ENCODE measurements at regions not wholly inside any gene's neighbourhood (a gene's known extent, or its start where the extent isn't known, plus 50 kb on each side); places are given as distances from the start of the nearest gene placed in this dataset.

DNA sequence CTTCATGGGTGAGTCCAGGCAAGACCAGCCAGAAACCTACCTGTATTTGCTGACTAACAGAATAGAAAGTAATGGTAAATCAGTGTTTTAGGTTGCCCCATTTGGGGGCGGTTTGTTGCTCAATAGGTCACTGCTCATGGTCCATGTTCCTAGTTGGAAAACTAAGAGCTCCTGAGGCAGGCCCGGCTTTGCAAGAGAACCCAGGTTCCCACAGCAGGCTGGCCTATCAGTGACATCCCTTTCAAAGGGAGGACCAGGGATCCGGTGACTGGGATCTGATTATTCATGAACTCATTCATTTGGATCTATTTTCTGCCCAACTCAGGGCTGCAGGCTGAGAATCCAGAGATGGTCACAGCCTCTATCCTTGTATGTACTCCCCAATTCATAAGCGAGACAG, 163.9 kb downstream of the WNT7A start (continued):
- TF ChIP-seq, protein P1, sequence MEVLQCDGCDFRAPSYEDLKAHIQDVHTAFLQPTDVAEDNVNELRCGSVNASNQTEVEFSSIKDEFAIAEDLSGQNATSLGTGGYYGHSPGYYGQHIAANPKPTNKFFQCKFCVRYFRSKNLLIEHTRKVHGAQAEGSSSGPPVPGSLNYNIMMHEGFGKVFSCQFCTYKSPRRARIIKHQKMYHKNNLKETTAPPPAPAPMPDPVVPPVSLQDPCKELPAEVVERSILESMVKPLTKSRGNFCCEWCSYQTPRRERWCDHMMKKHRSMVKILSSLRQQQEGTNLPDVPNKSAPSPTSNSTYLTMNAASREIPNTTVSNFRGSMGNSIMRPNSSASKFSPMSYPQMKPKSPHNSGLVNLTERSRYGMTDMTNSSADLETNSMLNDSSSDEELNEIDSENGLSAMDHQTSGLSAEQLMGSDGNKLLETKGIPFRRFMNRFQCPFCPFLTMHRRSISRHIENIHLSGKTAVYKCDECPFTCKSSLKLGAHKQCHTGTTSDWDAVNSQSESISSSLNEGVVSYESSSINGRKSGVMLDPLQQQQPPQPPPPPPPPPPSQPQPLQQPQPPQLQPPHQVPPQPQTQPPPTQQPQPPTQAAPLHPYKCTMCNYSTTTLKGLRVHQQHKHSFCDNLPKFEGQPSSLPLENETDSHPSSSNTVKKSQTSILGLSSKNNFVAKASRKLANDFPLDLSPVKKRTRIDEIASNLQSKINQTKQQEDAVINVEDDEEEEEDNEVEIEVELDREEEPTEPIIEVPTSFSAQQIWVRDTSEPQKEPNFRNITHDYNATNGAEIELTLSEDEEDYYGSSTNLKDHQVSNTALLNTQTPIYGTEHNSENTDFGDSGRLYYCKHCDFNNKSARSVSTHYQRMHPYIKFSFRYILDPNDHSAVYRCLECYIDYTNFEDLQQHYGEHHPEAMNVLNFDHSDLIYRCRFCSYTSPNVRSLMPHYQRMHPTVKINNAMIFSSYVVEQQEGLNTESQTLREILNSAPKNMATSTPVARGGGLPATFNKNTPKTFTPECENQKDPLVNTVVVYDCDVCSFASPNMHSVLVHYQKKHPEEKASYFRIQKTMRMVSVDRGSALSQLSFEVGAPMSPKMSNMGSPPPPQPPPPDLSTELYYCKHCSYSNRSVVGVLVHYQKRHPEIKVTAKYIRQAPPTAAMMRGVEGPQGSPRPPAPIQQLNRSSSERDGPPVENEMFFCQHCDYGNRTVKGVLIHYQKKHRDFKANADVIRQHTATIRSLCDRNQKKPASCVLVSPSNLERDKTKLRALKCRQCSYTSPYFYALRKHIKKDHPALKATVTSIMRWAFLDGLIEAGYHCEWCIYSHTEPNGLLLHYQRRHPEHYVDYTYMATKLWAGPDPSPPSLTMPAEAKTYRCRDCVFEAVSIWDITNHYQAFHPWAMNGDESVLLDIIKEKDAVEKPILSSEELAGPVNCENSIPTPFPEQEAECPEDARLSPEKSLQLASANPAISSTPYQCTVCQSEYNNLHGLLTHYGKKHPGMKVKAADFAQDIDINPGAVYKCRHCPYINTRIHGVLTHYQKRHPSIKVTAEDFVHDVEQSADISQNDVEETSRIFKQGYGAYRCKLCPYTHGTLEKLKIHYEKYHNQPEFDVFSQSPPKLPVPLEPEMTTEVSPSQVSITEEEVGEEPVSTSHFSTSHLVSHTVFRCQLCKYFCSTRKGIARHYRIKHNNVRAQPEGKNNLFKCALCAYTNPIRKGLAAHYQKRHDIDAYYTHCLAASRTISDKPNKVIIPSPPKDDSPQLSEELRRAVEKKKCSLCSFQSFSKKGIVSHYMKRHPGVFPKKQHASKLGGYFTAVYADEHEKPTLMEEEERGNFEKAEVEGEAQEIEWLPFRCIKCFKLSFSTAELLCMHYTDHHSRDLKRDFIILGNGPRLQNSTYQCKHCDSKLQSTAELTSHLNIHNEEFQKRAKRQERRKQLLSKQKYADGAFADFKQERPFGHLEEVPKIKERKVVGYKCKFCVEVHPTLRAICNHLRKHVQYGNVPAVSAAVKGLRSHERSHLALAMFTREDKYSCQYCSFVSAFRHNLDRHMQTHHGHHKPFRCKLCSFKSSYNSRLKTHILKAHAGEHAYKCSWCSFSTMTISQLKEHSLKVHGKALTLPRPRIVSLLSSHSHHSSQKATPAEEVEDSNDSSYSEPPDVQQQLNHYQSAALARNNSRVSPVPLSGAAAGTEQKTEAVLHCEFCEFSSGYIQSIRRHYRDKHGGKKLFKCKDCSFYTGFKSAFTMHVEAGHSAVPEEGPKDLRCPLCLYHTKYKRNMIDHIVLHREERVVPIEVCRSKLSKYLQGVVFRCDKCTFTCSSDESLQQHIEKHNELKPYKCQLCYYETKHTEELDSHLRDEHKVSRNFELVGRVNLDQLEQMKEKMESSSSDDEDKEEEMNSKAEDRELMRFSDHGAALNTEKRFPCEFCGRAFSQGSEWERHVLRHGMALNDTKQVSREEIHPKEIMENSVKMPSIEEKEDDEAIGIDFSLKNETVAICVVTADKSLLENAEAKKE (CRISPR knock-in tag; IDR thresholded peaks at IDR 0.05), result no peak
- no peak for TF ChIP-seq JUNB (IDR thresholded peaks at IDR 0.05; ENCODE audit: unreplicated experiment)

DNA sequence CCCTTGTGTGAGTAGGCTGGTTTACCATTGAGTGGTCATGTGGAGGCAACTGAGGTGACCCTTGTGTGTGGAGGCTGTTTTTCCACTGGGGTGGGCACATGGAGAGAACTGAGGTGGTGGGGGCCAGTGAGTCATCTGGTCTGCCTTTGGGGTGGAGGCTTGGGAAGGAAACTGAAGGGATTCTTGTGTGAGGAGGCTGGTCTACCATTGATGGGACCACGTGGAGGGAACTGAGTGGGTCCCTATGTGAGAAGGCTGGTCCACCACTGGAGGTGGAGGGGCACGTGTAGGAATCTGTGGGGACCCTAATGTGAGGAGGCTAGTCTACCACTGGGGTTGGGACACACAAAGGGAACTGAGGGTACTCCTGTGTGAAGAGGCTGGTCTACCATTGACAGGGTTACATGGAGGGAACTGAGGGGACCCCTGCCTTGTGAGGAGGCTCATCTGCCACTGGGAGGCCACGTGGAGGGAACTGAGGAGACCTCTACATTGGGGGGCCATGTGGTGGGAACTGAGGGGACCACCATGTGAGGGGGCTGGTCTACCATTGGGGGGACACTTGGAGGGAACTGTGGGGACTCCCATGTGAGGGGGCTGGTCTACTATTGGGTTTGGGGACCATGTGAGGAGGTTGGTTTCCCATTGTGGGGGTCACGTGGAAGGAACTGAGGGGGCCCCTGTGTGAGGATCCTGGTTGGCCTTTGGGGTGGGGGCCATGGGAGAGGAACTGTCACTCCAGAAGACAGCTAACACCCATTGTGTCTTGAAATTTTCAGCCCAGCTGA, 164.5 kb downstream of the WNT7A start:
- peaks cover 9% of the 10 kb centered on the region; the same call in 2 of the 3 replicates for H3K4me1 Mint-ChIP-seq
- Histone ChIP-seq H3K4me1 (ENCODE audit: insufficient read depth) (no peaks in the 10 kb centered on the region; the same call in 1 of the 2 replicates), H3K27ac (ENCODE audit: low read depth) (no peak overlapping the region), H3K27me3 (ENCODE audit: insufficient read depth) (no peaks in the 10 kb centered on the region), H3K79me2 (replicated peaks; ENCODE audit: insufficient read depth) (no peaks in the 10 kb centered on the region), H3K9me2 (ENCODE audit: insufficient read depth) (no peaks in the 10 kb centered on the region), H4K20me1 (replicated peaks; ENCODE audit: insufficient read depth) (no peaks in the 10 kb centered on the region), H2AFZ (no peak overlapping the region), H3K4me2 (no peak overlapping the region), H3K36me3 (ENCODE audit: insufficient read depth) (no peaks in the 10 kb centered on the region), H3F3A (replicated peaks; ENCODE audit: low read depth) (no peaks in the 10 kb centered on the region), H3K4me3 (no peak overlapping the region)
- no peak for DNase-seq (ENCODE audit: low spot score)
- no peak overlapping the region for H3K4me3 Mint-ChIP-seq
- H3K27me3 Mint-ChIP-seq (ENCODE audit: insufficient read depth, low read depth, poor library complexity), result peaks cover 18% of the 10 kb centered on the region
- H3K36me3 Mint-ChIP-seq (ENCODE audit: low read depth), result peaks cover 14% of the 10 kb centered on the region
- H3K27ac Mint-ChIP-seq, result no peak overlapping the region
- ATAC-seq, result no peak
- H3K9me3 Mint-ChIP-seq, result peaks cover 45% of the 10 kb centered on the region
- TF ChIP-seq STAT1 (IDR thresholded peaks at IDR 0.05; ENCODE audit: unreplicated experiment) (no peak), NANOG (IDR thresholded peaks at IDR 0.05; ENCODE audit: borderline replicate concordance) (no peak), ZNF114 (CRISPR knock-in tag; IDR thresholded peaks at IDR 0.05) (no peak), ZNF331 (CRISPR knock-in tag; IDR thresholded peaks at IDR 0.05; ENCODE audit: low read depth) (no peak), EZH2phosphoT487 (IDR thresholded peaks at IDR 0.05; ENCODE audit: unreplicated experiment) (no peak), JUNB (IDR thresholded peaks at IDR 0.05; ENCODE audit: unreplicated experiment) (no peak)
- TF ChIP-seq, protein P1 (CRISPR knock-in tag; IDR thresholded peaks at IDR 0.05), result no peak
- TF ChIP-seq, protein P2, sequence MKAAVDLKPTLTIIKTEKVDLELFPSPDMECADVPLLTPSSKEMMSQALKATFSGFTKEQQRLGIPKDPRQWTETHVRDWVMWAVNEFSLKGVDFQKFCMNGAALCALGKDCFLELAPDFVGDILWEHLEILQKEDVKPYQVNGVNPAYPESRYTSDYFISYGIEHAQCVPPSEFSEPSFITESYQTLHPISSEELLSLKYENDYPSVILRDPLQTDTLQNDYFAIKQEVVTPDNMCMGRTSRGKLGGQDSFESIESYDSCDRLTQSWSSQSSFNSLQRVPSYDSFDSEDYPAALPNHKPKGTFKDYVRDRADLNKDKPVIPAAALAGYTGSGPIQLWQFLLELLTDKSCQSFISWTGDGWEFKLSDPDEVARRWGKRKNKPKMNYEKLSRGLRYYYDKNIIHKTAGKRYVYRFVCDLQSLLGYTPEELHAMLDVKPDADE (IDR thresholded peaks at IDR 0.05), result no peak

All from GM23338 (cell line).